RPMI7951 (cell line): ENCODE measurements at regions not wholly inside any gene's neighbourhood (a gene's known extent, or its start where the extent isn't known, plus 50 kb on each side); places are given as distances from the start of the nearest gene placed in this dataset.
A peak's percentile ranks its signal among the peaks of the same experiment; 100 is the strongest.
"Not testable (repeated sequence)": the region's sequence is repeated elsewhere in the genome, so short reads cannot be mapped to it uniquely, and the experiment has no call there.

Experiments used
- DNase-seq: peaks from one replicate; pipeline ENCODE4 v3.0.0-alpha.2; 2012; ENCODE audit warnings: low read depth

GRCh38 chr6:159642995-159643394 is 50.0 kb downstream of the SOD2 start:
- DNase-seq, result no peak

GRCh38 chr6:159642481-159642880 is 50.6 kb downstream of the SOD2 start:
- no peak for DNase-seq

- no peak for DNase-seq
Observed at GRCh38 chr6:159640722-159641482, 52.1 kb downstream of the SOD2 start.

GRCh38 chr6:159640322-159640721 is 52.7 kb downstream of the SOD2 start:
- no peak for DNase-seq

- no peak for DNase-seq
Observed at GRCh38 chr6:159639721-159640120, 53.3 kb downstream of the SOD2 start.

GRCh38 chr6:159633196-159633595 is 59.8 kb downstream of the SOD2 start:
- DNase-seq, result peak; percentile 36

- no peak for DNase-seq
Observed at GRCh38 chr6:159631886-159632285, 61.2 kb downstream of the SOD2 start.

GRCh38 chr6:159627939-159628338 is 65.1 kb downstream of the SOD2 start:
- DNase-seq, result no peak

GRCh38 chr6:159626506-159626905 is 66.5 kb downstream of the SOD2 start:
- DNase-seq, result not testable (repeated sequence)

GRCh38 chr6:159623156-159623555 is 69.9 kb downstream of the SOD2 start:
- no peak for DNase-seq

- DNase-seq, result no peak
Observed at GRCh38 chr6:159620947-159621346, 72.1 kb downstream of the SOD2 start.

GRCh38 chr6:159617444-159617843 is 75.6 kb downstream of the SOD2 start:
- DNase-seq, result no peak

- no peak for DNase-seq
Observed at GRCh38 chr6:159616456-159616855, 76.6 kb downstream of the SOD2 start.

- DNase-seq, result no peak
Observed at GRCh38 chr6:159615918-159616317, 77.1 kb downstream of the SOD2 start.

- no peak for DNase-seq
Observed at GRCh38 chr6:159610881-159611280, 82.2 kb downstream of the SOD2 start.

- DNase-seq, result peak; percentile 33
Observed at GRCh38 chr6:159609652-159610178, 83.3 kb downstream of the SOD2 start.

- DNase-seq, result peak; percentile 56
Observed at GRCh38 chr6:159608961-159609651, 83.9 kb downstream of the SOD2 start.

- peak; percentile 27 for DNase-seq
Observed at GRCh38 chr6:159606786-159607185, 86.3 kb downstream of the SOD2 start.

- no peak for DNase-seq
Observed at GRCh38 chr6:159604443-159604956, 88.5 kb downstream of the SOD2 start.

GRCh38 chr6:159602431-159603041 is 90.5 kb downstream of the SOD2 start:
- no peak for DNase-seq

GRCh38 chr6:159601211-159601610 is 91.8 kb downstream of the SOD2 start:
- no peak for DNase-seq

- DNase-seq, result peak; percentile 83
Observed at GRCh38 chr6:159595173-159595572, 97.9 kb downstream of the SOD2 start.

GRCh38 chr6:159594750-159595117 is 98.3 kb downstream of the SOD2 start:
- peak; percentile 89 for DNase-seq
